ENCODE measurements at regions not wholly inside any gene's neighbourhood (a gene's known extent, or its start where the extent isn't known, plus 50 kb on each side); places are given as distances from the start of the nearest gene placed in this dataset.

DNA sequence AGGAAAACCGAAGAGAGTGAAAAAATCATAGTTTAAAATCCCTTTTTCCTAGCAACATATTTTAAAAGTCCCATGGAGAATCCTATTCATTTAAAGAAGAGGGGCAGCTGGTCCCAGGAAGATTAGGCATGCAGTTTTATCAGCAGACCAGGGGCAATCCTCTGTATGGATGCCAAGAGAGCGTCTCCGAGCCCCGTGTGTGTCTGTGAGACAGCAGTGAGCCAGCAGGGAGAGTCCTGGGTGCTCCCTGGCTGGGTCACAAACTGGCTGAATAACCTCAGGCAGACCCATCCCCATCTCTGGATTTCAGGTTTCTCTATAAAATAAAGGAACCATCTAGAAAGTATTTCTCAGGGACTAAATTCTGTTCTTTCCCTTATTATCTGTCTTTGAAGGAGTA, 128.2 kb upstream of the RIOK3 start:
- no peak for TF ChIP-seq POLR2A (IDR thresholded peaks at IDR 0.05)
- TF ChIP-seq, protein P1, sequence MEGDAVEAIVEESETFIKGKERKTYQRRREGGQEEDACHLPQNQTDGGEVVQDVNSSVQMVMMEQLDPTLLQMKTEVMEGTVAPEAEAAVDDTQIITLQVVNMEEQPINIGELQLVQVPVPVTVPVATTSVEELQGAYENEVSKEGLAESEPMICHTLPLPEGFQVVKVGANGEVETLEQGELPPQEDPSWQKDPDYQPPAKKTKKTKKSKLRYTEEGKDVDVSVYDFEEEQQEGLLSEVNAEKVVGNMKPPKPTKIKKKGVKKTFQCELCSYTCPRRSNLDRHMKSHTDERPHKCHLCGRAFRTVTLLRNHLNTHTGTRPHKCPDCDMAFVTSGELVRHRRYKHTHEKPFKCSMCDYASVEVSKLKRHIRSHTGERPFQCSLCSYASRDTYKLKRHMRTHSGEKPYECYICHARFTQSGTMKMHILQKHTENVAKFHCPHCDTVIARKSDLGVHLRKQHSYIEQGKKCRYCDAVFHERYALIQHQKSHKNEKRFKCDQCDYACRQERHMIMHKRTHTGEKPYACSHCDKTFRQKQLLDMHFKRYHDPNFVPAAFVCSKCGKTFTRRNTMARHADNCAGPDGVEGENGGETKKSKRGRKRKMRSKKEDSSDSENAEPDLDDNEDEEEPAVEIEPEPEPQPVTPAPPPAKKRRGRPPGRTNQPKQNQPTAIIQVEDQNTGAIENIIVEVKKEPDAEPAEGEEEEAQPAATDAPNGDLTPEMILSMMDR (IDR thresholded peaks at IDR 0.05) = no peak

Measured in tibial nerve (tissue), 3 donors.